DOHH2 (cell line): ENCODE measurements at regions not wholly inside any gene's neighbourhood (a gene's known extent, or its start where the extent isn't known, plus 50 kb on each side); places are given as distances from the start of the nearest gene placed in this dataset.

Source experiments
- CTCF ChIP-seq: fragments of 200-600 bp; sonication (generic); IDR thresholded peaks from one replicate; pipeline ENCODE4 v1.5.1; 2014; ENCODE audit warnings: antibody characterized with exemption, mild to moderate bottlenecking, low read depth, low read length; ENCODE audit not compliant: poor library complexity, severe bottlenecking
- EZH2phosphoT487 ChIP-seq: fragments of 200-600 bp; sonication (generic); IDR thresholded peaks from 2 replicates; pipeline ENCODE4 v1.6.1; 2017; ENCODE audit warnings: borderline replicate concordance, mild to moderate bottlenecking, antibody characterized with exemption, low read length, moderate library complexity, mixed read lengths

GRCh38 chr1:75014250-75014649 is 119.9 kb upstream of the LHX8 start:
- TF ChIP-seq CTCF (no peak), EZH2phosphoT487 (no peak)
